ENCODE measurements at regions not wholly inside any gene's neighbourhood (a gene's known extent, or its start where the extent isn't known, plus 50 kb on each side); places are given as distances from the start of the nearest gene placed in this dataset.

GRCh38 chr9:31302620-31303418, 1081.6 kb upstream of the ACO1 start:
- no peaks in the 10 kb centered on the region for H3K79me1 ChIP-seq (ENCODE audit: insufficient read depth, low read depth, low read length, poor library complexity, severe bottlenecking)
- H4K91ac ChIP-seq (ENCODE audit: insufficient read length, low read depth, low read length): no peak overlapping the region
- no peak overlapping the region for H4K5ac ChIP-seq (ENCODE audit: insufficient read length, low read depth, low read length)
- H2AFZ ChIP-seq (ENCODE audit: low read length): no peak overlapping the region
- no peaks in the 10 kb centered on the region for H3K27me3 Mint-ChIP-seq (ENCODE audit: low read depth)
- H2BK12ac ChIP-seq (ENCODE audit: insufficient read length, low read depth, low read length): no peak overlapping the region
- no peak overlapping the region for H3K9ac ChIP-seq (ENCODE audit: extremely low read depth, insufficient read length, low read length)
- H2AK5ac ChIP-seq (ENCODE audit: insufficient read length, low read length): no peak overlapping the region
- H3K4me1 ChIP-seq (ENCODE audit: insufficient read depth, low read length): no peaks in the 10 kb centered on the region
- no peak overlapping the region for H3K27ac ChIP-seq (ENCODE audit: insufficient read length, low read depth, low read length)
- H2BK15ac ChIP-seq (ENCODE audit: low read depth, low read length): no peak overlapping the region
- no peak overlapping the region for H2BK20ac ChIP-seq (ENCODE audit: low read depth, low read length, poor library complexity, severe bottlenecking)
- H2BK120ac ChIP-seq (ENCODE audit: low read depth, low read length, poor library complexity, severe bottlenecking): no peak overlapping the region
- no peak overlapping the region for H3K23ac ChIP-seq (ENCODE audit: insufficient read length, low read depth, low read length)
- no peaks in the 10 kb centered on the region for H3K23me2 ChIP-seq (ENCODE audit: insufficient read length, low read depth, low read length, poor library complexity, severe bottlenecking)
- H3K36me3 Mint-ChIP-seq (ENCODE audit: insufficient read depth in 1 of 3, low read depth in 3 of 3): no peaks in the 10 kb centered on the region
- no peak overlapping the region for H3T11ph ChIP-seq (ENCODE audit: low read length)
- H3K56ac ChIP-seq (ENCODE audit: insufficient read length, low read depth, low read length): no peak overlapping the region
- no peaks in the 10 kb centered on the region for H3K27me3 ChIP-seq (ENCODE audit: insufficient read depth, low read length)
- no peaks in the 10 kb centered on the region for H3K4me1 Mint-ChIP-seq
- no peak overlapping the region for H3K14ac ChIP-seq (ENCODE audit: insufficient read depth, low read length)
- H3K9me3 Mint-ChIP-seq: peaks cover 0 to 2% of the 10 kb centered on the region in 2 experiments; a peak in 2 of 5 replicates
- no peak overlapping the region for H3K4me2 ChIP-seq (ENCODE audit: insufficient read depth, insufficient read length, low read length)
- no peak overlapping the region for H4K8ac ChIP-seq (replicated peaks; ENCODE audit: insufficient read length, low read depth, low read length)
- no peaks in the 10 kb centered on the region for H4K20me1 ChIP-seq (ENCODE audit: control insufficient read depth, insufficient read depth, insufficient read length)
- TF ChIP-seq, protein P1, sequence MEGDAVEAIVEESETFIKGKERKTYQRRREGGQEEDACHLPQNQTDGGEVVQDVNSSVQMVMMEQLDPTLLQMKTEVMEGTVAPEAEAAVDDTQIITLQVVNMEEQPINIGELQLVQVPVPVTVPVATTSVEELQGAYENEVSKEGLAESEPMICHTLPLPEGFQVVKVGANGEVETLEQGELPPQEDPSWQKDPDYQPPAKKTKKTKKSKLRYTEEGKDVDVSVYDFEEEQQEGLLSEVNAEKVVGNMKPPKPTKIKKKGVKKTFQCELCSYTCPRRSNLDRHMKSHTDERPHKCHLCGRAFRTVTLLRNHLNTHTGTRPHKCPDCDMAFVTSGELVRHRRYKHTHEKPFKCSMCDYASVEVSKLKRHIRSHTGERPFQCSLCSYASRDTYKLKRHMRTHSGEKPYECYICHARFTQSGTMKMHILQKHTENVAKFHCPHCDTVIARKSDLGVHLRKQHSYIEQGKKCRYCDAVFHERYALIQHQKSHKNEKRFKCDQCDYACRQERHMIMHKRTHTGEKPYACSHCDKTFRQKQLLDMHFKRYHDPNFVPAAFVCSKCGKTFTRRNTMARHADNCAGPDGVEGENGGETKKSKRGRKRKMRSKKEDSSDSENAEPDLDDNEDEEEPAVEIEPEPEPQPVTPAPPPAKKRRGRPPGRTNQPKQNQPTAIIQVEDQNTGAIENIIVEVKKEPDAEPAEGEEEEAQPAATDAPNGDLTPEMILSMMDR (conservative IDR thresholded peaks at IDR 0.05): no peak
- no peak overlapping the region for H3K4me3 Mint-ChIP-seq
- no peak overlapping the region for H3K27ac Mint-ChIP-seq
- no peaks in the 10 kb centered on the region for H3K79me2 ChIP-seq (ENCODE audit: insufficient read depth, low read length)
- H3K4ac ChIP-seq (ENCODE audit: low read depth, low read length): no peak overlapping the region
- WGBS (ENCODE audit: extremely low coverage, insufficient read length, low lambda C conversion rate): no CpG with 5 or more reads among the region's 4 CpGs
- H3K9me3 ChIP-seq (ENCODE audit: control insufficient read depth, low read depth, low read length): no peaks in the 10 kb centered on the region
- H2BK5ac ChIP-seq (ENCODE audit: insufficient read length, low read length): no peak overlapping the region
- no peak overlapping the region for H3K18ac ChIP-seq (ENCODE audit: insufficient read length, low read depth, low read length)
- no peak for DNase-seq

Measured in H9 (cell line).